Muscle of back (tissue), 3 donors: ENCODE measurements at regions not wholly inside any gene's neighbourhood (a gene's known extent, or its start where the extent isn't known, plus 50 kb on each side); places are given as distances from the start of the nearest gene placed in this dataset.
A peak's percentile ranks its signal among the peaks of the same experiment; 100 is the strongest.

Experiments used
- DNase-seq, 3 donors: peaks; one replicate each; pipeline versions ENCODE4 v3.0.0 to v3.0.0-alpha.2; 2013

DNA sequence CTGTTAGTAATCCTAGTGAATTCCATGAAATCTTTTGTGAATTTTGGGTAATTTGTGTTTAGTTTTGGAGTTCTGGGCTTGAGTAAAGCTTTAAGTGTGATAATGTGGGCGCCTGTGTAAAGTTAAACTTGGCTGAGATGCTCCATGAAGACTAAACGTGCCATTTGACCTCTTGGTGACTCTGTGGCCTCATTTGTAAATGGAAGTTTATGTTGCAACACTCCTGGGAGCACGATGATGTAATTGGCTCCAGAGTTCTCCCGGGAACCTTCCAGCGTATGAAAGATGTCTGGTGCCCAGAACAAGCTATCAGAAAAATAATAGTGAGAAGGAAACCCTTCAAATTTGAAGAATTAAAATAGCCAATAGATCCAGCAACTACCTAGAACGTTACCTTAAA lies 981.2 kb downstream of the TLE4 start:
- DNase-seq = no peak

- DNase-seq = no peak
Observed at GRCh38 chr9:80550181-80550580, 978.4 kb downstream of the TLE4 start.

DNA sequence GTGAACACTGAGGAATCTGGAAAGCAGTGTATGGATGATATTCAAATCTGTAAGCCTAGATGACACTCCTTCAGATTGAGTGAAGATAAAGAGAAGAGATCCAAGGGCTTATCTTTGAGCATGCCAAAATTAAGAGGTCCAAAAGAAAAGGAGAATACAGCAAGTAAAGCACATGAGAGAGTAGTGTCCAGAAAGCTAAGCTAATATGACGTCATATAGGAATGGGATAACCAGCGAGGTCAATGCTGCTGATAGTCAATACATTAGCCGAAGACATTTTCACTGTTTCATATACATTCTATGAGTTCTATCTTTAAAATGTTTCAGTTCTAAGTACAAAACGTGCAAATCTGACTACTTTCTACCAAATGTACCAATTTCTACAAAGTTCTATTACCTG lies 975.8 kb downstream of the TLE4 start:
- DNase-seq = no peak

- DNase-seq = no peak
Observed at GRCh38 chr9:80540387-80540786, 968.6 kb downstream of the TLE4 start.

DNA sequence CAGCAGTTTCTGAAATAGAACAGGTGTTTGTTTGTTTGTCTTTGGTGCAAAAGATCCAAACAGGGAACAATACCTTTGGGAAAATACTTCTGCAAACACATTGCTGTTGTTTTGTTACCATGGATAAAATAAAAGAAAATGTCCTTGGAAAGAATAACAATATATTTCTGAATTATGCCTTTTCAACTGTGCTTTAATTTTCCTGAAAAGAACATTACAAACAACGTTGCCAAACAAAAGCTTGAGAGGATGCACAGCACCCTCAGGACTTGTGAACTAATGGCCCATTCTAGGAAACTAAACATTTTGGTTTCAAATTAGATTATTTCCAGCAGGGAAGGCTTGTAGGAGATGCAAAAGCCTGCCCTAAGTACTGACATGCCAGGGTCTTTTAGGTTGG lies 967.2 kb downstream of the TLE4 start:
- DNase-seq = peak; percentile 7 to 58 (median 7)

- DNase-seq = no peak
Observed at GRCh38 chr9:80522465-80522864, 950.7 kb downstream of the TLE4 start.

- no peak for DNase-seq
Observed at GRCh38 chr9:80521151-80521550, 949.4 kb downstream of the TLE4 start.

DNA sequence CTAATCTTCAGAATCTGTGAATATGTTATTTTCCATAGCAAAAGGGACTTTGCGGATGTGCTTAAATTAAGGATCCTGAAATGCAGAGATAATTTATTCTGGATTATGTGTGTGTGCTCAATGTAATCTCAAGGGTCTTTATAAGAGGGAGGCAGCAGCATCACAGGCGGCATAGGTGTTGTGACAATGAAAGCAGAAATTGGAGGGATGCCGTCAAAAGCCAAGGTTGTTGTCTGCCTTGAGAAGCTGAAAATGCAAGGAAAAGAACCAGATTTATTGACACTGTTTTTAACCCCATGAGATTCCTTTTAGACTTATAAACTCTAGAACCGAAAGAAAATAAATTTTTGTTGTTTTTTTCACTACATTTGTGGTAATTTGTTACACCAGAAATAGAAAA lies 948.5 kb downstream of the TLE4 start:
- DNase-seq = no peak

DNA sequence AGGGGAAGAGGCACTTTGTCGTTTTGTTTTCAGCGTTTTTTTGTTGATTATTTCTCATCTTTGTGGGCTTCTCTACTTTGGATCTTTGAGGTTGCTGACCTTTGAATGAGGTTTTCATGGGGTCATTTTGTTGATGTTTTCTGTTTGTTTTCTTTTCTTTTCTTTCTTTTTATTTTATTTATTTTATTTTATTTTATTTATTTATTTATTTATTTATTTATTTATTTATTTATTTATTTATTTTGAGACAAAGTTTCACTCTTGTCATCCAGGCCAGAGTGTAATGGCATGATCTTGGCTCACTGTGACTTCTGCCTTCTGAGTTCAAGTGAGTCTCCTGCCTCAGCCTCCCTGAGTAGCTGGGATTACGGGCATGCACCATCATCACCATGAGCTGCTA lies 946.7 kb downstream of the TLE4 start:
- DNase-seq = no peak

- DNase-seq = no peak
Observed at GRCh38 chr9:80516679-80517078, 944.9 kb downstream of the TLE4 start.

DNA sequence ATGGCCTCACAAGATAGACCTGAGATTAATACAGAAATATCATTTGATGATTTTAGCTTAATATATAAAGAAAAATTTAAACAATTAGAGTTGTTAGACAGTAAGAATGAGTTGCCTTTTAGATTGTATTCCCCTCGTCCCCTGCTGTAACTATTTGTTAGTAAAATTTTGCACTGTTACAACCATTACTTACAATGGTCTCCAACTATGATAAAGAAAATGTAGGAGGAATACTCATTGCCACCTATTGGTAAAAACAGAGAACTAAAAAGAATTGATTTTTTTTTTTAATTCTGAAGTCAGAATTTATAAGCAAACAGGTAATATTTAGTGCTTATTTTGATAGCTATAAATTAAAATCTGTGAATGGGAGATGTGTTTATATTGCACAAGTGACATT lies 937.6 kb downstream of the TLE4 start:
- DNase-seq = no peak

DNA sequence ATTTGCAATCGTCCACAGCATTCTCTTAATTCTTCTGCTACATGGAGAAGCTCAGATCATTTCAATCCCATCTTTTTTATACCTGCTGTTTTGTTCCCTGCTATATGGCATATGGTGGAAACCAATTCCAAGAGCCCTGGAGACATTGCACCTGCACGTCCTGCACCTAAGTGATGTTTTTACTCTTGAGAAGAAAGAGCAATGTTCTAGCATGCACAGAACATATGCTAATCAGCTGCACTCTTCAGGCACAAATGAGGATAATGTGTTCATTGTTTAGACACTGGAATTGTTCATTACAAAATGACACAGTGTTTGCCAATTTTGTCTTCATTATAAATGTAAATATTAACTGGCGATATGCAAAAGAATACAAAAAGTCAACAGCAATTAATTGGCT lies 935.8 kb downstream of the TLE4 start:
- DNase-seq = no peak

DNA sequence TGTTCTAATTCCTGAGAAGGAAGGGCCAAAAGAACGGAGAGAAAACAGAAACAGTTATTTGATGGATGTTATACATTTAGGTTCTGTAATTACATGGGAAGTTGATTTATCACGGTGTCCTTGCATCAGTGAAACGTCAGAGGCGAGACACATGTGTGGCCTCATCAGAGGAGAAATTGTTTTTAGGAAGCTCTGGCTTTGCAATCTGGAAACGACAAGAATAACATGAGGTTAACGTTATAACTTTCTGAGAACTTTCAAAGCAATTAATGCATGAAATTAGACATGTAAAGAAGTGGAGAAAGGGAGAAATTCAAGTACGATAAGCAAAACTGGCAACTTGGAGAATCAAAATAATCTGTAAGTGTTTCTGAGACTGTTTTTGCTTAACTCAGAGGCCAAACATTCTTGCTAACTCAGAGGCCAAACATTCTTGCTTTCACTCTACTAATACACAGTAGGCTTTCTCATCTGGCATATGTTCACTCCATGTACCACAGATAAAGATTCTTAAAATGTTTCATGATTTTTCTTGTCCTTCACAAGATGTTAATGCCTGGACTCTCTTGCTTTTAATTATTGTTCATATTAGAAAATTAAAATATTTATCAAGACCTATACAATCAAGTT lies 933.0 kb downstream of the TLE4 start:
- peak in 1 of 3 donors; percentile 62 for DNase-seq

DNA sequence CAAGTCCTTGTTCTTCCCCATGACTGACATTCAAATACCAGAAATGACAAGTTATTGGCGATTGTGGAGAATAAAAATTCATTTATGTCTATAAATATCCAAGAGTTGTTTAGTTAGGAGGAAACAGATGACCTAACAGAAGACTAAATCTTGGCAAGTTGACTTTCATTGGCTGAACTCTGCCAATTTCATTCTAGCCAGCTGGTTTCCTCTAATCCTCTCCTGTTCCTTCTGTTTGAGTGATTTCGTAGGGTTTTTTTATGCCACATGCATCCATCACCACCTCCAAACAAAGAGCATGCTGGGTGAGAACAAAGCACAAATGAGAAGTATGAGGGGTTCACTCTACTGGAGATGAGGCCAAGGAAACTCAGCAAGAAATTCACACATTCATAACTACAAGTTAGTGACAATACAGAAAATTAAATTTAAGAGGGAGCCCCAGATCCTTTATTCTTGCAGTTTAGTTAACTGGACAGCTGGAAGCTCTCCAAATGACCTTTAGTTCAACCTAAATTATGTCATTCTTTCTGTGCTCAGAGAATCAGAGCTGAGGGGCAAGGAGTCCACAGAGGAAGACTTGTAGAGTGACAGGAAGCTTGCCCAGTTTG lies 932.0 kb downstream of the TLE4 start:
- peak; percentile 77 to 92 (median 80) for DNase-seq

DNA sequence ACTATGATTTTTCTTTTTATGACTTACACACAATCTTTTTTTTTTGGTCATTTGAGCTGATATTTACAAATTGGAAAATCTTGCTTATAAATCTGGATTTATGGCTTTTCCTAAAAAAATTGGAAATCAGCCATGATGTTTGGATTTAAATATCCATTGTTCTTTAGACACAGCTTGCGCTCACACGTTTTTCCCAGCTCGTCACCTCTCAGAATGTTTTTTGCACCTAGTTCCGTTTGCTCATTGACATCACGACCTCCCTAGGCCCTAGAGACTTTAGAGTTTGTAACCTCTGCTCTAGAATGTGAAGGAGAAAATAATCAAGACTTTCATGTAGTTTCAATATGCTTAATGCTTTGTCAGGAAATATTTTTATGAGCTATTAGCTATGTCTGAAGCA lies 930.5 kb downstream of the TLE4 start:
- DNase-seq = peak in 1 of 3 donors; percentile 59

DNA sequence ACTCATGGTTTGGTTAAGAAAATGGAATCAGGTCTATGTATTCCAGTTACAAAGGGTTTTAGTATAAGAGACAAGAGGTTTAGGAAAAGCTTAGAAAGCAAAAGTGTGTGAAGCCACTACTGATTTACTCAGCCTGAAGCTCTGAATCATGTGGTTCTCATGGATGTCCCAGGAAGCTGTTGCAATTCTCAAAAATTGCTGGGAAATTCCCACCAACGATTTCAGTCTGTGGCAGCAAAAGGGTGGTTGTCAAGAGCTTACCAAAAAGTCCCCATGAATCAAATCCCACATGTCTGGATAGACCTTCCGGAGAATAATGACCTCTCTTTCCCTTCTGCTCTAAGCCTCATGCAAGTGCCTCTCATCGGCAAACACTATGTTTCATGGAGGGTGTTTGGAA lies 929.9 kb downstream of the TLE4 start:
- DNase-seq = peak in 1 of 3 donors; percentile 23

DNA sequence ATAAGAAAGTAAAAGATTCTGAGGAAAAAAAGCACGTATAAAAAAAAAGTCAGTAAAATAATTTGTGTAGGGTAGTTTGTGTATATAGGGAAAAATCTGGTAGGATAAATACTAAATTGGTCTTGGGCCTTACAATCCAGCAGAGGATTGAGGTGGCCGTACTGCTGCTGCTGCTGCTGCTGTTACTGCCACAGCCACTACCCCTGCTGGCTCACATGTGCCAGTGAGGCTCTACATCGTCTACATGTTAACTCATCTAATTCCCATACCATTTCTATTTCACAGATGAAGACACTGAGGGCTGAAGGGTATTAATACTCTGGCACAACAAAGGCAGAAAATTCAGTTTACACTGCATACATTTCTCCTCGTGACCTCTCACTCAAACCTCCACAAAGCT lies 928.5 kb downstream of the TLE4 start:
- DNase-seq = no peak

- no peak for DNase-seq
Observed at GRCh38 chr9:80498001-80498555, 926.3 kb downstream of the TLE4 start.

- DNase-seq = no peak
Observed at GRCh38 chr9:80496901-80497556, 925.3 kb downstream of the TLE4 start.

DNA sequence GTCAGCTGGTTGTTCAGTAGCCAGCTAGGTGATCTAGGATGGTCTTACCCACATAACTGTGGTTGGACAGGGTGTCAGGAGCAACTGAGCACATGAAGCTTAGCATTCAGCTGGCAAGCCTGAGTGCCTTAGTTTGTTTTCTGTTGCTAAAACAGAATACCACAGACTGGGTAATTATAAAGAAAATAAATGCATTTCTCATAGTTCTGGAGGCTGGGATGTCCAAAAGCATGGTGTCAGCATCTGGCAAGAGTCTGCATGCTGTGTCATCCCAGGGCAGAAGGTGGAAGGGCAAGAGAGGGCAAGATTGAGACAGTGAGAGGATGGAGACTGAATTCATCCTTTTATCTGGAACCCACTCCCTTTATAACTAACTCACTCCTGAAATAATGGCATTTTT lies 921.5 kb downstream of the TLE4 start:
- DNase-seq = no peak

GRCh38 chr9:80492221-80492620 lies 920.5 kb downstream of the TLE4 start:
- no peak for DNase-seq

DNA sequence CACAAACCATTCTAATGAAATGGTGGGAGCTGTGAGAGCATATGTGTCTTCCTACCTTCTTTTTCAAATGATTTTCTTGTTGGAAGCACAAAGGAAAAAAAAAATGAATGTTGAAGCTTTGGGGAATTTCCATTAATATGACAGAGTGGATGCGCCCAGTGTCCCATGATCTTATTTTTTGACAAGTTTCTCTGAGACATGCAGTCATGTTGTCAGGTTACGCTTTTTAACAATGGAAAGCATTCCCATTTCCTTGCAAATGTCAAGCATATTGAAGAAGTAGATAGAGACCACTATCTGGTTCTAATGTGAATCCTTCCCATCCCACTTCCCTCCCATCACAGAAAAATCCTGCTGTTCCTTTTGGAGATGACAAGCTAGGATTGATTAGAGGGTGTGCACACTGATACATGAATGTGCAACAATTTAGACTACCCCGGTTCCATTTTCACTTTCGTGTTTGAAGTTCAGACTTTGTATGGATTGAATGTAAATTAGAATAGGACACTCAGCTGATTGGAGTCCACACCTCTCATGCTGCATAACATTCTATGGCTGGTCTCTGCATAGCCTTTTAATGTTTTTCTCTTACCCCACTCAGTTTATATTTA lies 919.4 kb downstream of the TLE4 start:
- no peak for DNase-seq

GRCh38 chr9:80489329-80489728 lies 917.6 kb downstream of the TLE4 start:
- DNase-seq = no peak
